NCI-H524 treated with DMSO at 0.1 percent for 48 hours (cell line): ENCODE measurements at regions not wholly inside any gene's neighbourhood (a gene's known extent, or its start where the extent isn't known, plus 50 kb on each side); places are given as distances from the start of the nearest gene placed in this dataset.

ENCODE experiments used
- DNase-seq: peaks from one replicate; lab custom pipeline; 2025; lab: John Stamatoyannopoulos, UW

- DNase-seq, result no peak
Measured at GRCh38 chr22:48055185-48055584, 1292.7 kb downstream of the TBC1D22A start.

GRCh38 chr22:48054596-48054995 is 1292.1 kb downstream of the TBC1D22A start:
- no peak for DNase-seq

- DNase-seq, result no peak
Measured at GRCh38 chr22:48053973-48054372, 1291.5 kb downstream of the TBC1D22A start.

- peak; percentile 26 for DNase-seq
Measured at GRCh38 chr22:48053486-48053885, 1291.0 kb downstream of the TBC1D22A start.

GRCh38 chr22:48052621-48052890 is 1290.1 kb downstream of the TBC1D22A start:
- no peak for DNase-seq

GRCh38 chr22:48051796-48052620 is 1289.6 kb downstream of the TBC1D22A start:
- no peak for DNase-seq

GRCh38 chr22:48050836-48051235 is 1288.4 kb downstream of the TBC1D22A start:
- DNase-seq, result no peak

- DNase-seq, result no peak
Measured at GRCh38 chr22:48049116-48049515, 1286.7 kb downstream of the TBC1D22A start.

- DNase-seq, result no peak
Measured at GRCh38 chr22:48047722-48048500, 1285.5 kb downstream of the TBC1D22A start.

GRCh38 chr22:48045369-48045768 is 1282.9 kb downstream of the TBC1D22A start:
- no peak for DNase-seq

GRCh38 chr22:48044487-48045060 is 1282.1 kb downstream of the TBC1D22A start:
- no peak for DNase-seq

GRCh38 chr22:48043581-48043980 is 1281.1 kb downstream of the TBC1D22A start:
- no peak for DNase-seq

GRCh38 chr22:48042621-48043395 is 1280.4 kb downstream of the TBC1D22A start:
- DNase-seq, result no peak

GRCh38 chr22:48039326-48039725 is 1276.9 kb downstream of the TBC1D22A start:
- no peak for DNase-seq

GRCh38 chr22:48037618-48038017 is 1275.2 kb downstream of the TBC1D22A start:
- DNase-seq, result no peak

GRCh38 chr22:48035897-48036296 is 1273.4 kb downstream of the TBC1D22A start:
- no peak for DNase-seq

GRCh38 chr22:48031589-48031988 is 1269.1 kb downstream of the TBC1D22A start:
- no peak for DNase-seq

GRCh38 chr22:48025096-48025495 is 1262.6 kb downstream of the TBC1D22A start:
- DNase-seq, result no peak

- peak; percentile 91 for DNase-seq
Measured at GRCh38 chr22:48021991-48022401, 1259.5 kb downstream of the TBC1D22A start.

- DNase-seq, result no peak
Measured at GRCh38 chr22:48018346-48018745, 1255.9 kb downstream of the TBC1D22A start.

GRCh38 chr22:48015701-48016100 is 1253.3 kb downstream of the TBC1D22A start:
- DNase-seq, result no peak

GRCh38 chr22:48004936-48005335 is 1242.5 kb downstream of the TBC1D22A start:
- no peak for DNase-seq
